ENCODE measurements at regions not wholly inside any gene's neighbourhood (a gene's known extent, or its start where the extent isn't known, plus 50 kb on each side); places are given as distances from the start of the nearest gene placed in this dataset.

GRCh38 chr17:77349976-77350830, 209.4 kb downstream of the SEC14L1 start:
- TF ChIP-seq CTCF (IDR thresholded peaks at IDR 0.05) (no peak), POLR2A (IDR thresholded peaks at IDR 0.05) (no peak), POLR2AphosphoS5 (IDR thresholded peaks at IDR 0.05) (no peak), EP300 (IDR thresholded peaks at IDR 0.05; ENCODE audit: low read depth) (peak; percentile 22)

Measured in transverse colon (tissue), 4 donors.